ENCODE measurements at regions not wholly inside any gene's neighbourhood (a gene's known extent, or its start where the extent isn't known, plus 50 kb on each side); places are given as distances from the start of the nearest gene placed in this dataset.
"Not testable (repeated sequence)": the region's sequence is repeated elsewhere in the genome, so short reads cannot be mapped to it uniquely, and the experiment has no call there.

GRCh38 chr10:90119631-90120280 is 418.4 kb downstream of the KIF20B start:
- POLR2A ChIA-PET, H3K27ac Mint-ChIP-seq, ATAC-seq, H3K4me1 Mint-ChIP-seq, H3K36me3 Mint-ChIP-seq, H3K4me3 Mint-ChIP-seq: not testable (repeated sequence)
- DNase-seq, result peak in 1 of 10 donors; percentile 55
- H3K9me3 Mint-ChIP-seq, result peaks cover 0 to 26% (median 5%) of the 10 kb centered on the region in 9 donors
- peaks cover 0 to 11% (median 3%) of the 10 kb centered on the region in 5 donors for H3K27me3 Mint-ChIP-seq

GRCh38 chr10:90125456-90126255 is 424.3 kb downstream of the KIF20B start:
- Mint-ChIP-seq H3K27ac (no peak overlapping the region), H3K27me3 (no peaks in the 10 kb centered on the region), H3K4me1 (no peaks in the 10 kb centered on the region), H3K36me3 (no peaks in the 10 kb centered on the region), H3K4me3 (no peak overlapping the region), H3K9me3 (peaks cover 0 to 1% (median 0%) of the 10 kb centered on the region in 9 donors)
- POLR2A ChIA-PET, result no interaction called here
- DNase-seq (no peak), ATAC-seq (no peak)

- ATAC-seq (no peak), DNase-seq (no peak)
- POLR2A ChIA-PET, result no interaction called here
- H3K27ac Mint-ChIP-seq, result no peak overlapping the region
- no peaks in the 10 kb centered on the region for H3K4me1 Mint-ChIP-seq
- H3K4me3 Mint-ChIP-seq, result no peak overlapping the region
- no peaks in the 10 kb centered on the region for H3K36me3 Mint-ChIP-seq
- no peaks in the 10 kb centered on the region for H3K27me3 Mint-ChIP-seq
- peaks cover 0 to 4% (median 0%) of the 10 kb centered on the region in 9 donors for H3K9me3 Mint-ChIP-seq
These were observed 424.8 kb downstream of the KIF20B start for GRCh38 chr10:90126256-90126595.

- Mint-ChIP-seq H3K36me3 (peaks cover 0 to 10% (median 2%) of the 10 kb centered on the region in 3 donors), H3K9me3 (peaks cover 3 to 31% (median 14%) of the 10 kb centered on the region in 9 donors), H3K27me3 (no peaks in the 10 kb centered on the region), H3K4me1 (no peaks in the 10 kb centered on the region), H3K4me3 (no peak overlapping the region), H3K27ac (no peak overlapping the region)
- ATAC-seq (no peak), DNase-seq (no peak)
- POLR2A ChIA-PET, result no interaction called here
These were observed 429.1 kb downstream of the KIF20B start for GRCh38 chr10:90130321-90131086.

- no peak overlapping the region for H3K27ac Mint-ChIP-seq
- ATAC-seq (no peak), DNase-seq (no peak)
- POLR2A ChIA-PET, result no interaction called here
- H3K36me3 Mint-ChIP-seq, result peaks cover 0 to 22% (median 7%) of the 10 kb centered on the region in 3 donors
- H3K27me3 Mint-ChIP-seq, result no peaks in the 10 kb centered on the region
- peaks cover 11 to 62% (median 39%) of the 10 kb centered on the region in 9 donors for H3K9me3 Mint-ChIP-seq
- H3K4me1 Mint-ChIP-seq, result no peaks in the 10 kb centered on the region
- H3K4me3 Mint-ChIP-seq, result no peak overlapping the region
These were observed 432.2 kb downstream of the KIF20B start for GRCh38 chr10:90133606-90134005.

- Mint-ChIP-seq H3K36me3 (peaks cover 0 to 27% (median 13%) of the 10 kb centered on the region in 3 donors), H3K27me3 (peaks cover 0 to 6% (median 0%) of the 10 kb centered on the region in 5 donors), H3K9me3 (peaks cover 23 to 86% (median 58%) of the 10 kb centered on the region in 9 donors), H3K4me1 (no peaks in the 10 kb centered on the region), H3K4me3 (no peak overlapping the region), H3K27ac (no peak overlapping the region)
- POLR2A ChIA-PET, result no interaction called here
- DNase-seq (peak in 2 of 10 donors; percentile 3), ATAC-seq (no peak)
These were observed 435.4 kb downstream of the KIF20B start for GRCh38 chr10:90136731-90137316.

GRCh38 chr10:90138844-90139243 is 437.5 kb downstream of the KIF20B start:
- no peaks in the 10 kb centered on the region for H3K4me1 Mint-ChIP-seq
- no peak overlapping the region for H3K4me3 Mint-ChIP-seq
- H3K9me3 Mint-ChIP-seq, result peaks cover 22 to 74% (median 51%) of the 10 kb centered on the region in 9 donors
- H3K27me3 Mint-ChIP-seq, result peaks cover 0 to 15% (median 2%) of the 10 kb centered on the region in 5 donors
- H3K36me3 Mint-ChIP-seq, result peaks cover 0 to 23% (median 11%) of the 10 kb centered on the region in 3 donors
- POLR2A ChIA-PET, result no interaction called here
- DNase-seq, result no peak
- H3K27ac Mint-ChIP-seq, result no peak overlapping the region
- ATAC-seq, result no peak

GRCh38 chr10:90141791-90142190 is 440.4 kb downstream of the KIF20B start:
- Mint-ChIP-seq H3K27me3 (peaks cover 0 to 15% (median 2%) of the 10 kb centered on the region in 5 donors), H3K36me3 (peaks cover 0 to 9% (median 5%) of the 10 kb centered on the region in 3 donors), H3K4me3 (no peak overlapping the region), H3K9me3 (peaks cover 13 to 47% (median 30%) of the 10 kb centered on the region in 9 donors), H3K4me1 (no peaks in the 10 kb centered on the region), H3K27ac (no peak overlapping the region)
- DNase-seq (no peak), ATAC-seq (no peak)
- POLR2A ChIA-PET, result no interaction called here

GRCh38 chr10:90143937-90144336 is 442.5 kb downstream of the KIF20B start:
- no peaks in the 10 kb centered on the region for H3K4me1 Mint-ChIP-seq
- DNase-seq (no peak), ATAC-seq (no peak)
- peaks cover 0 to 15% (median 2%) of the 10 kb centered on the region in 5 donors for H3K27me3 Mint-ChIP-seq
- peaks cover 0 to 6% (median 5%) of the 10 kb centered on the region in 3 donors for H3K36me3 Mint-ChIP-seq
- no peak overlapping the region for H3K27ac Mint-ChIP-seq
- no peak overlapping the region for H3K4me3 Mint-ChIP-seq
- POLR2A ChIA-PET, result no interaction called here
- H3K9me3 Mint-ChIP-seq, result peaks cover 5 to 26% (median 17%) of the 10 kb centered on the region in 9 donors

- H3K4me1 Mint-ChIP-seq, result no peaks in the 10 kb centered on the region
- no peak overlapping the region for H3K27ac Mint-ChIP-seq
- peaks cover 0 to 2% (median 0%) of the 10 kb centered on the region in 5 donors for H3K27me3 Mint-ChIP-seq
- DNase-seq (no peak), ATAC-seq (no peak)
- peaks cover 0 to 4% (median 0%) of the 10 kb centered on the region in 9 donors for H3K9me3 Mint-ChIP-seq
- H3K36me3 Mint-ChIP-seq, result no peaks in the 10 kb centered on the region
- POLR2A ChIA-PET, result no interaction called here
- no peak overlapping the region for H3K4me3 Mint-ChIP-seq
These were observed 446.9 kb downstream of the KIF20B start for GRCh38 chr10:90148116-90148855.

- Mint-ChIP-seq H3K4me3 (no peak overlapping the region), H3K27ac (no peak overlapping the region), H3K27me3 (peaks cover 0 to 2% (median 0%) of the 10 kb centered on the region in 5 donors), H3K4me1 (no peaks in the 10 kb centered on the region), H3K36me3 (no peaks in the 10 kb centered on the region), H3K9me3 (peaks cover 0 to 4% (median 0%) of the 10 kb centered on the region in 9 donors)
- ATAC-seq (no peak), DNase-seq (no peak)
- POLR2A ChIA-PET, result no interaction called here
These were observed 448.2 kb downstream of the KIF20B start for GRCh38 chr10:90149563-90149962.

- no peak overlapping the region for H3K4me3 Mint-ChIP-seq
- peaks cover 0 to 2% (median 0%) of the 10 kb centered on the region in 5 donors for H3K27me3 Mint-ChIP-seq
- H3K4me1 Mint-ChIP-seq, result no peaks in the 10 kb centered on the region
- H3K36me3 Mint-ChIP-seq, result no peaks in the 10 kb centered on the region
- no peak for ATAC-seq
- no peak for DNase-seq
- POLR2A ChIA-PET, result no interaction called here
- peaks cover 0 to 28% (median 0%) of the 10 kb centered on the region in 9 donors for H3K9me3 Mint-ChIP-seq
- H3K27ac Mint-ChIP-seq, result no peak overlapping the region
These were observed 461.0 kb downstream of the KIF20B start for GRCh38 chr10:90162271-90162853.
